HG03175 (cell line): ENCODE measurements at regions not wholly inside any gene's neighbourhood (a gene's known extent, or its start where the extent isn't known, plus 50 kb on each side); places are given as distances from the start of the nearest gene placed in this dataset.
"Not testable (repeated sequence)": the region's sequence is repeated elsewhere in the genome, so short reads cannot be mapped to it uniquely, and the experiment has no call there.

Source experiments
- ATAC-seq: cut with Tn5 transposase; IDR thresholded peaks from one replicate; pipeline ENCODE4 v1.9.1; 2021; ENCODE audit warnings: mild to moderate bottlenecking, moderate library complexity; ENCODE audit not compliant: unreplicated experiment

DNA sequence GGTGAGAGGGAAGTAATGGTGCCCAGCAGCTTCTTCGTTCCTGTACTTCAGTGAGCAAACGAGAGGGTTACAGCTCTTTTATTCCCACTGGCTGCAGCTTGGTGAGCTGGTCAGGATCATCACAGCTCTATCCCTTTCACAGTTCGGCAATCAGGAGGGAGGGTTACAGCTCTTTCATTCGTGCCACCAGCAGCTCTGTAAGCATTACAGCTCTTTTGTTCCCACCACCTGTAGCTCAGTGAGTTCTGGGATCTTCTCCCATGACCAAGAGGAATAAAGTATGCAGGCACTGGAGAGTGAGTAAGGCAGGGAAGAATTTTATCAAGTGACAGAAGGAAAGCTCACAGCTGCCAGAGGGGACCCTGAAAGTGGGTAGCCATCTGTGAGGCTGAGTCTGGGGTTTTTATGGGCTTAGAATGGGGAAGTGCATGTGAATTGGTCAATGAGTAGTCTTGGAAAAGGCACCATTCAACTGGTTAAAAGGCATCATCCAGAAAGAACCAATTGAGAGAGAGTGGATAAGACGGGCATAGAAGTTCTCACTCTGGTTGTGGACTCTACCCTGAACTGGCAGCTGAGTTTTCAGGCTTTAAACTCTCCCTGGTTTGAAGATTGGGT, 123.7 kb downstream of the COX18 start:
- ATAC-seq = no peak

DNA sequence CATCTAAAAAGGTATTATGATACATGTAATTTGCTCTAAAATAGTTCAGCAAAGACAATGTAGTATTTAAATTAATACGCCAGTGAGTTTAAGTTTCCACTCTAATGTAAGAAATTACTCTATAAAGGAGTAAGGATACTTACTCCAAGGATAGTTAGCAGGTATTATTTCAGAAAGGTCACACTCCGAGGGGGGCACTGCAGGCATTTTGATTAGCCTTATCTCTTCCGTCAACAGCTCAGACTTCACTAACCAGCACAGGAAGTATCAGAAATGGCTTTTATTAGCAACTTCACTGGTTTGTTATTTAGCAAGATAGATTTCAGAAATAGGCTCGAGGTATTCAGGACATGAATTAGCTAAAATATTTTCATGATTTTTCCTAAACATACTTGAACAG, 127.0 kb downstream of the COX18 start:
- no peak for ATAC-seq

DNA sequence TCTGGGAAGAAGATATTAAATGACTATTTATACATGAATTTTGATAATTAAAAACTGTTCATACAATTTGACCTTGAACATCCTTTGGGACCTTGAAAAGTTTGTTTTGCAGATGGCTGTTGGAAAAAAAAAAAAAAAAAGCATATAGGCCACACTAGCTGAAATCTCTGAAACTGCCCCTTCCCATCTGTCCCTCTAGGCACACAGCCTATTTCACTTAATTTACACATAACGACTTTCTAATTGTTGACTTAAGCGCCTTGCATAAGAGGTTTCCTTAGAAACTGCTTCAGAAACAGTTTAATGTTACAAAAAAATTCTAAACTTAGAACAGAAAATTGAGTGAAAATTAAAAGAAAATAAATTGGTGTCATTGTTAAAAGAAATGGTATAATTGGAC, 131.0 kb downstream of the COX18 start:
- ATAC-seq = no peak

DNA sequence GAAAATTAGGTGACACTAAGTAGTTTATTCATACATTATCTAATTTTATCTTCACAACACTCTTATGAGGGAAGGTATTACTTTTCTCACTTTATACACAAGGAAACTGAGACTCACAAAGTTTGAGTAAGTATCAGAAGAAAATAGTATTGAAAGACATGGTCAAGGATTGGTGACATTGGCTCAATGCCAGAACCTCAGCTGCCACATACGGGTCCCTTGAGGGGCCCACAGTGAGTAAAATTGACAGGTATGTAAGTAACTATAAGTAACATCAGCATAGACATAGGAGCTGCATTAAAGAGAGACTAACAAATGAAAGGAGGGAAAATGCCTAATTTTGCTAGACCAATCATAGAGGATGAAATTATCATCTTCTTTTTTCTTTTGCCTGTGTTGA, 134.1 kb downstream of the COX18 start:
- ATAC-seq = no peak

DNA sequence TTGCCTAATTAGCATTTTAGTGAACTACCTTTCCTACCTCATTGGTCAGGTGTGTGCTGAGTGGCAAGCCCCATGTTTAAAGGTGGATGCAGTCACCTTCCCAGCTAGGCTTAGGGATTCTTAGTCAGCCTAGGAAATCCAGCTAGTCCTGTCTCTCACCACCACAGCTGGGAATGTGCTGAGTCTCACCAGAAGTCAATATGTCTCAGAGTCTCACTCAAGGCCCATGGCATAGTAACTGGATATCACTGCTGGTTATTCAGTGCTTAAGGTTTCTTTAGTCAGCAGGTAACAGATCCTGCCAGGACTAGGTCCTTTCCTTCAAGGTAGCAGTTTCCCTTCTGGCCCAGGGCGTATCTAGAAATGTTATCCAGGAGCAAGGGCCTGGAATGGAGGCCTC, 136.5 kb downstream of the COX18 start:
- no peak for ATAC-seq

DNA sequence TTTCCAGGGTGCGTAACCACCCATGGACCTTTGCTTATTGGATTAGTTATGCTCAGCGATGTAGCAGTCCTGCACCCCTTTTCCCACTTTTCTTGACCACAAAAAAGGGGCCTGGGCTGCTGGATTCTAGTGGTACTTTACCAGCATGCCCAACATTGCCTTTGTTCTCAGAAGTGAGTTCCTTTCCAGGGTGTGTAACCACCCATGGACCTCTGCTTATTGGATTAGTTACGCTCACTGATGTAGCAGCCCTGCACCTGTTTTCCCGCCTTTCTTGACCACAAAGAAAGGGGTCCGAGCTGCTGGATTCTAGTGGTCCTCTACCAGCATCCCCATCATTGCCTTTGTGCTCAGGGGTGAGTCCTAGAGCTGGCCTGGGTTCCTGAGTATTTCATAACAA, 138.2 kb downstream of the COX18 start:
- no peak for ATAC-seq

DNA sequence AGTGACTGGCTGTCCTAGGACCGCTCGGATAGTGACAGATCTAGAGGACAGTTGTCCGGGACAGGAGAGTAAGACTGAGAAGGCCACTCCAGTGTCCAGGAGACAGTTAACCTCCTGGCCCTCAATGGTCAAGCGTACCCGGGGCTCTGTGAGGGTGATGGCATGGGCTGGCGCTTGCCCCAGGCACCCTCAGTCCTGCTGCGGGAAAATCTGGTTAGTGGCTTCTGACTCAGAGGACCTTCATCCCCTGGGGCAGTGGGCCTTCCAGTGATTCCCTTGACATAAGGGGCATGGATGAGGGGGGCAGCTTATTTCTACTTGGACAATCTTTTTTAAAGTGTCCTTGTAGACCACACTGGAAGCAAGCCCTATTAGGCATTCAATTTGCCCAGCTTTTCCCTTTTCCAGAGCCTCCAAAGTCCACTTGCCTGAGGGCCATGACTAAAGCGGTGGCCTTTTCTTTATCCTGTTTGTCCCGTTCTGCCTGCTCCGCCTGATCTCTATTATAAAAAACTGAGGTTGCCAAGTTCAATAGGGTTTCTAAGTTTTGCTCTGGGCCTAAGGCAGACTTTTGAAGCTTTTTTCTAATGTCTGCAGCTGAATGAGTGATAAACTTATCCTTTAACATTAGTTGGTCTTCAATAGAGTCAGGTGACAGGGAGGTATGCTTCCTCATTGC, 139.8 kb downstream of the COX18 start:
- ATAC-seq = not testable (repeated sequence)

DNA sequence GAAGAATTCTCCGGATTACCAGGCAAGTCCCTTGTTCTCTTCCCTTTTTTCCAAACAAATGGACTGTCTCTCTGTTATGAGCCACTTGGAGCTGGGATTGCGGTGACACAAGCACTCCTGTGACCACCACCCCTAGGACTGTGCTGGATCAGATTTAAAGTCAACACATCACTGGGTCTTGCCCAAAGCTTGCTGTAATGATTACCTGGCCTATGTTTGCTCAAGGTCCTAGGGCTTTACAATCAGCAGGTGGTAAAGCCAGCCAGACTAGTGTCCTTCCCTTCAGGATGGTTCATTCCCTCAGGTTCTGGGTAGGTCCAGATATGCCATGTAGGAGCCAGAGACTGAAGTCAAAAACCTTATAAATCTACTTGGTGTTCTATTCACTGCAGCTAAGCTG, 144.7 kb downstream of the COX18 start:
- no peak for ATAC-seq

DNA sequence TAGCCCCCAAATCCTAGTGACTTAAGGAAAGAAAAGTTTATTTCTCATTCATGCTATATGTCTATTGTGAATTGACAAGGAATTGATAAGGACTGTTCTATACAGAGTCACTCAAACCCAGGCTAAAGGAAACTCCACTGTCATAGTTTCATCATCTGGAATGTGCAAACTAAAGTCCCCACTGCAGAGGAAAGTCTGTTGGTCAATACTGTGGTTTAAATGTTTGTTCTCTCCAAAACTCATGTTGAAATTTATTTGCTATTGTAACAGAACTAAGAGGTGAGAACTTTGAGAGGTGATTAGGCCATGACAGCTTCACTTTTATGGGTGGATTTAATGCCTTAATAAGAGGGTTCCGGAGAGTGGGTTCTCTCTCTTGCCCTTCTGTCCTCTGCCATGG, 149.6 kb downstream of the COX18 start:
- ATAC-seq = no peak

DNA sequence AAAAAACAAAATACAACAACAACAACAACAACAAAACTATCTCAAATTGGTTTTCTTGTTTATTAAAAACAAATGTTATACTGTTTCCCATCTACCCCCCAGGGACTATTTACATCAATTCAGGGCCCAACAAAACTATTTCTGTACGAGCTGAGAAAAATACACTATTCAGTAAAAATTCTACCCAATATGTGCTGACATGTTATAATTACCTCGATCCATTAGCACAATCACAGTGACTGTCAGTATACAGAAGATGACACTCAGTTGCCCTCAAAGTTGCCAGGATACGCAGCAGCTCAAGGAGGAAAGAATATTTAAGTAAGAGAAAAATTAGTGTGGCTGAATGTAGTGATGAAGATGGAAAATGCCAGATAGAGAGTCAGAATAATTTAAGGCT, 150.1 kb downstream of the COX18 start:
- ATAC-seq = no peak

DNA sequence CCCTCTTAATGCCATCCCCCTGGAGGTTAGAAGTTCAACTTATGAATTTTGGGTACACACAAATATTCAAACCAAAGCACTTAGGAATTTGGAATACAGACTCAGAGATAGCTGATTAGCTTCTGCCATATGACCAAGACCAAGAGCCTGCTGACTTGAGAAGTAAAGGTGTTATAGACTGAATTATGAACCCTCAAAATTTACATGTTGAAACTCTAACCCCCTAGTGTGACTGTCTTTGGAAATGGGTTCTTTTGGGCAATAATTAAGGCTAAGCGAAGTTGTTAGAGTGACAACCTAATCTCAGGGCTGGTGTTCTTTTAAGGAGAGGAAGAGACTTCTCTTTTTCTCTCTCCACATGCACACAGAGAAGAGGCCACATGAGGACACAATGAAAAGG, 151.2 kb downstream of the COX18 start:
- no peak for ATAC-seq

DNA sequence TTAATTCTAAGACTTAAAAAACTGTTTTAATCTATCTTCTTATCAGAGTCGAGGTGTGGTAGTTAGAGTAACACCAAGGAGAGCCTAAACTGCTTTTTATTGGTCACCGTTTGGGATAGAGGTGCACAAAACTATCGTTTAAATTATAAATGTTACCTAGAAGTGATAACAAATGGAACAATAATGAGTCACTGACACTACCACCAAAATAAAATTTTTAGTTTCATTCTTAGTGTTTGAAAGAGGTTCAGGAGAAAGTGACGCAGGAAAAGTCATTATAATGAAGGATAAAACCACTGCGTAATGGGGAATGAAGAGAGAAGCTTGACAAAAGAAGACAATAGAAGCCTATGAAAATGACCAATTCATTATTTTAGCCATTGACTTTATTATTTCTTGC, 158.2 kb downstream of the COX18 start:
- ATAC-seq = no peak

DNA sequence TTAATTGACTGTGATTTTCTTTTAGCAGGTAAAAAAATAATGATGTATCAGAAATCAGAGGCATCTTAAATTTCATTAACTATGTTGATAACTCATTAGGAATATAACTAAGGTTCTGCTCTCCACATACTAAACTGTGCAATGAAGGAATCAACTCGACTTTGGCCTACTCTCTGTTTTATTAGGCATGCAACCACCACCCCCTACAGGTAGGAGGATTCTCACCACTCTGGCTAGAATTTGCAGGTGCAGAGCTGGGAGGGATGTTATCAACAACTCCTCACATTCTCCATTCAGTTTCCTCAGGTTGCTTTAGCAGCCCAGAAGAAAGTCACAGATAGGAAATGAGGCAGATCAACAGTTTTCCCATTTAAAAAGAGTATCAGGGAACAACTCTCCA, 160.1 kb downstream of the COX18 start:
- ATAC-seq = no peak

DNA sequence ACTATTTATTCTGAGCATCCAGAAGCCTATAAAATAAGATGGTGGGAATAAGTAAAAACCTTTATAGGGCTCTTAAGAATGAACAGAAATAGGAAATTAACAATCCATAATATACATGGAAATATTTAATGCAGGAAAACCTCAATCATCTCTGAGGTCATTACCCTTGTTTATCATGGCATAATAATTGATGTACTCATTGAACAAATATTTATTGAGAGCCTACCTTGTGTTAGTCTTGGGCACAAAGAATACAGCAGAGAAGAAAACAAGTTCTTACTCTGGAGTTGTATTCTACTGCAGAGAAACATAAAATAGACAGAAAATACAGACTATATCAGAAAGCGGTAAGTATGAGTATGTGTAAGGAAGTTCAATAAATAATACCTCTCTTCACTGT, 167.2 kb downstream of the COX18 start:
- ATAC-seq = no peak

DNA sequence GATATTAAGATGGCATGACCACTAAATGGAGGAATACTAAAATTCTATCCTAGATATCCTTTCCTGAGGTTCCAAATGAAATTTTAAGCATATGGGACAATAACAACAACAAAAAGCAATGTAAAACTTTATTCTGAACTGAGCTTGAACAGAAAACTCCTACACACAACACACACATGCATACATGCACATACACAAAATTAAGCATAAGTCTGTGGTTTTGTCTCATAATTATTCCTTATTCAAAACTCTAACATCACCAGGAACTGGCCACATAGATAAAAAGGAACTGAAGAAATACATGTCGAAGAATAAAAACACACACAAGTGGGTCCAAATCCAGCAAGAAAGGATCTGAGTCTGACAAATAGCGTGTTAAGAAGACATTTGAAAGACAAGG, 168.0 kb downstream of the COX18 start:
- ATAC-seq = no peak

DNA sequence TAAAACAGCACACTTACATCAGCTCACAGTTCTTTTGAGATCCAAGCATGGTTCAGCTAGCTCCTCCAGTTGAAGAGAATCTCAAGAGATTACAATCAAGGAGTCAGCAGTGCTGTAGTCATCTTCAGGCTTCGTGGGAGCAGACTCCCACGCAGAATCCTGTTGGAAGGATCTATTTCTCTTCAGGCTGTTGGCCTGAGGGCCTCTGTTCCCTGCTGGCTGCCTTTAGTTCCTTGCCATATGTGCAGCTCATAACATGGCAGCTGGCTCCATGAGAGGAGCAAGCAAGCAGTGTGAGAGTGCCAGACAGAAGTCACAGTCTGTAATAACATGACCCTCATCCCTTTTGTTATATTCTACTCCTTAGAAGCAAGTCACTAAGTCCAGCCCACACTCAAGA, 168.6 kb downstream of the COX18 start:
- ATAC-seq = no peak

DNA sequence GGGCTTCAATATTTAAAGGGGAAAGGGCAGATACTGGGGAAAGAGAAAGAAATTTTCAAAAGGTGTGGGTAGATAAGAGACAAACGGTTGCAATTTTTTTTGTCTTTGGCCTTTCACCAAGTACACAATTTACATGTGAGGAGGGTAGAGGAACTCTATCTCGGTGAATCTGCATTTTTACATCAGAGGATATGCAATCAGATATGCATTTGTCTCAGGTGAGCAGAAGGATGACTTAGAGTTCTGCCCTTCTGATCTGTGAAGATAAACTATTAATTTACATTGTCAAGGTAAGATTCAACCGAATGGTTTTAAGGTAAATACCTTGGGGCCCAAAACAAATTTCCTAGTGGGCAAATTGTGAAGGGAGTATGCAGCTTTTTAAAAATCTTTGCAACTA, 169.9 kb downstream of the COX18 start:
- no peak for ATAC-seq

DNA sequence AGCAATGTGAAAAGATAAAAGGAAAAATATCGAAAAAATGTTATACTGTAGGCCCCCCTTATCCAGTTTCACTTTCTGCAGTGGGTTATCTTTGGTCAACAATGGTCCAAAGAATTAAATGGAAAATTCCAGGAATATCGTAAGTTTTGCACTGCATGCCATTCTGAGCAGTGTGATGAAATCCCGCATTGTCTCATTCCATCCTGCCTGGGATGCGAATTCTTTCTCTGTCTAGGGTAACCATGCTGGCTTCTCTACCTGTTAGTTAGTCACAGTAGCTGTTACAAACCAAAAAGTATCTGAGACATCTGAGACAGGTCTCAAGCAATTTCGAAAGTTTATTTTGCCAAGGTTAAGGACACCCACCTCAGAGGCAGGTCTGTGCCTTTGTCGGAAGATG, 170.3 kb downstream of the COX18 start:
- no peak for ATAC-seq

DNA sequence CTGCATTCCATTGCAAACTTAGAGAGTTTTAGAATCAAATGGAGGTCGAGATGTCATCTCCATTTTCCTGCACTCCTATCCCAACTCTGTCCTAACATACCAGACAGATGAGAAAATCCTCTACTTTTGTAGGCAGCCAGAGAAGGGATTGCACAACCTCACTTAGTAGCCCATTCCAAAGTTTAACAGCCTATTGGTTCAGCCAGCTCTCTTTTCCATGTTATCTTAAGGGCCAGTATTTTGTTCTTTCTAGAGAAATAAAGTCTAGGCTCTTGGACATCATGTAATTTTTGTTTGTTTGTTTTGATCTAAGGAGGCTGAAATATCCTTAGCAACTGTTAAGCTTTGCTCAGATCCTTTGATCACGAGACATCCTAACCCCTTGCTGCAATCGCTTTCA, 173.0 kb downstream of the COX18 start:
- ATAC-seq = no peak

DNA sequence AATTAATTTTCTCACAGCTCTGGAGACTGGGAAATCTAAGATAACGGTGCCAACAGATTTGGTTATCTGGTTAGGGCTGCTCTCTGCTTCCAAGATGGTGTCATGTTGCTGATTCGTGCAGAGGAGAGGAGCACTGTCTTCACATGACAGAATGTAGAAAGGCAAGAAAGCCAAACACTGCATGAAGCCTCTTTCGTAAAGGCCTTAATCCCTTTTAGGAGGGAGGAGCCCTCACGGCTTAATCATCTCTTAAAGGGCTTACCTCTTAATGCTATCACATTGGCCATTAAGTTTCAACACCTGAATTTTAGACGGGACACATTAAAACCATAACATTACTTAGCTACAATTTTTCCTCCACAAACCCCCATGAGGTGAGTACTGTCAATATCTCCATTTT, 174.1 kb downstream of the COX18 start:
- ATAC-seq = no peak

DNA sequence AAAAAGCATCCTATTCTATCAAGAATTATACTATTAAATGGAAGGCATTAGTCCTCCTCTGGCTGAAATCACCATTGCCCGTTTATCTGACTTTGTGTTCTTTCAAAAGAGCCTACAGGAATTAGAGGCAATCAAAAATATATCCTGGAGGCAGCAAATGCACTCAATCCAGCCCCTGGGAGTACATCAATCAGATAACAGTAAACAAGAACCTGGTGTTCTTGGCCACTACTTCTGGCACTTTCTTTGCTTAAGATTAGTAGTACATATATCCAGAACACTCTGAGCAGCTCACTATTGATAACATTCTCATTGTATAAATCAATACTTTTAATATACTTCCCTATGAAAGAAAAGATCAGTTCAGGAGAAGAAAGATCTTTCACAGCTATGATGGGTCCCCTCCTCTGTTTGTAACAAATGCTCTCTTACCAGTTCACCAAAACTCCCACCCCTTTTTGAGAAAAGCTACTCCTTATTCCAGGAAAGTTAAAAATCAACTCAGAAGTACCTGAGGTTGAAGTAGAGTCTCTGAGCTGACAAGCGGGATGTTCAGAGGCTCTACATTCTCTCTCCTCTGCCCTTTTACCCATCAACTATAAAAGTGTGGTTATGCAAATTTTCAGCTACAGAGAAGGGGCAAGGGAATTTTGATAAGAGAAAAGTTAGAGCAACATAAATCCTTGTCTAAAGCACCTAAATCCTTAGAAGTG, 176.0 kb downstream of the COX18 start:
- ATAC-seq = no peak

DNA sequence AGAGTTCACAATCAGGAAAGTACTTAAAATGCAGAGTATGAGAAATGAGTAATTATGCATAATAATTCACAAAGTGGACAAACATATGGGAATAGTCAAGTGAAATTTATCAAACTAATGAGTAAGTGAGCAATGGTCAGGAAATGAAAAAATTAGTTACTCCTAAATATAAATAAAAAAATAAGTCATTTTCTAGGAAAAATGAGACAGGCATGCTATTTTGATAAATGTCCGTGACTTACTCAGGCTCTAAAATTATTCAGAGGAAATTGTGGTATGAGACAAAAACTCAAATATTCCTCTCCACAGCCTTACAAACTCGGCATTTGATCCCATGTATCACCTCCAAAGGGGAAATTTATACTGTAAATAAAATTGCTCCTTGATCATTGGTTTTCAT, 181.2 kb downstream of the COX18 start:
- no peak for ATAC-seq

DNA sequence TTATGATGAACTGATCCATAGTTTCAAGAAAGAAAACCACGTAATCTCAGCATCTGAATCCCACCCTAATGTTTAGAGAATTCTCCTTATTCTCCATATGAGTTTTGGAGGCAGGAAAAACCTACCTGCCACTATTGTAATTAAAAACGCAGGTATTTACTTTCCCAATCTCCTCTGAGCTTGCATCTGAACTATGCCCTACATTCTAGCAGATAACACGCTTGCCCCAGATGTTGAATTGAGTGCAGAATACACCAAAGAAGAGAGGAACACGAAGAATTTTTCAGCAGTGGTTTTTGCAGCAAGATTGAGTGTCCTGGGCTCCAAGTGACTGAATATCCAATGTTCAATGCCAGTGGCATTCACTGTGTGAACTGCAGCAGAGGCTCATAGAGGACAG, 182.4 kb downstream of the COX18 start:
- no peak for ATAC-seq
